ENCODE measurements at regions not wholly inside any gene's neighbourhood (a gene's known extent, or its start where the extent isn't known, plus 50 kb on each side); places are given as distances from the start of the nearest gene placed in this dataset.

- H2BK5ac ChIP-seq (ENCODE audit: low read depth, low read length, poor library complexity, severe bottlenecking): no peak overlapping the region
- TF ChIP-seq CTCF (conservative IDR thresholded peaks at IDR 0.05; ENCODE audit: low read depth, low read length): no peak
- TF ChIP-seq MAZ (IDR thresholded peaks at IDR 0.05; ENCODE audit: borderline replicate concordance, low read depth, low read length): no peak
- no peak for TF ChIP-seq RAD21 (IDR thresholded peaks at IDR 0.05; ENCODE audit: low read length)
- no peak for TF ChIP-seq SMC3 (IDR thresholded peaks at IDR 0.05; ENCODE audit: low read depth, low read length)
- no peak for TF ChIP-seq USF2 (IDR thresholded peaks at IDR 0.05; ENCODE audit: low read depth, low read length)
- no peak for TF ChIP-seq NFE2L2 (IDR thresholded peaks at IDR 0.05; ENCODE audit: low read depth, low read length)
- TF ChIP-seq RCOR1 (IDR thresholded peaks at IDR 0.05; ENCODE audit: insufficient replicate concordance, low read length): no peak
- no peak for TF ChIP-seq MAFK (IDR thresholded peaks at IDR 0.05; ENCODE audit: low read depth, low read length)
- TF ChIP-seq ELK1 (IDR thresholded peaks at IDR 0.05; ENCODE audit: borderline replicate concordance, low read depth, low read length): no peak
- TF ChIP-seq RFX5 (IDR thresholded peaks at IDR 0.05; ENCODE audit: low read depth, low read length): no peak
- no peak for TF ChIP-seq BHLHE40 (IDR thresholded peaks at IDR 0.05; ENCODE audit: low read depth, low read length)
- no peak for TF ChIP-seq POLR2A (IDR thresholded peaks at IDR 0.05; ENCODE audit: low read depth, low read length)
- TF ChIP-seq CHD1 (IDR thresholded peaks at IDR 0.05; ENCODE audit: low read depth, low read length): no peak
- TF ChIP-seq FOS (IDR thresholded peaks at IDR 0.05; ENCODE audit: low read depth, low read length): no peak
- ATAC-seq (ENCODE audit: low read depth): no peak
- H2BK20ac ChIP-seq (ENCODE audit: low read depth, low read length): no peak overlapping the region
- no peak for DNase-seq
- H3K27me3 ChIP-seq (ENCODE audit: control insufficient read depth, insufficient read depth, low read length): no peaks in the 10 kb centered on the region
- H3K4ac ChIP-seq (ENCODE audit: low read depth, low read length): no peak overlapping the region
- no peak overlapping the region for H4K91ac ChIP-seq (ENCODE audit: insufficient read depth, low read depth, low read length)
- no peak overlapping the region for H2BK120ac ChIP-seq (ENCODE audit: low read depth, low read length)
- ChIA-PET CTCF (no interaction called here), POLR2A (ENCODE audit: unreplicated experiment) (no interaction called here)
- H3K9me1 ChIP-seq (ENCODE audit: insufficient read depth, low read length): peaks cover 7% of the 10 kb centered on the region
- peaks cover 3% of the 10 kb centered on the region; the same call in 1 of the 2 replicates for H3K9me3 ChIP-seq (ENCODE audit: control insufficient read depth, insufficient read depth, low read length)
- H3K4me3 ChIP-seq (ENCODE audit: insufficient read depth, low read depth, low read length): no peak overlapping the region
- H3K27ac ChIP-seq (ENCODE audit: insufficient read depth, low read length): no peak overlapping the region
- H3K18ac ChIP-seq (ENCODE audit: low read depth, low read length): no peak overlapping the region
- in situ Hi-C loops (cut with MboI; ENCODE audit: low sequenced_read_pairs) (no loop called here), dilution Hi-C loops (cut with HindIII; ENCODE audit: low sequenced_read_pairs, unreplicated experiment) (no loop called here), intact Hi-C loops (cut with micrococcal nuclease) (no loop called here)
- BruUV-seq (replicated peaks): no TSS peak
- no peak overlapping the region for H2BK15ac ChIP-seq (ENCODE audit: low read depth, low read length)
- H2AK5ac ChIP-seq (ENCODE audit: low read depth, low read length): no peak overlapping the region
- no peak overlapping the region for H3K4me2 ChIP-seq (ENCODE audit: low read depth, low read length)
- H4K20me1 ChIP-seq (ENCODE audit: insufficient read depth, low read length): no peaks in the 10 kb centered on the region
- H2AK9ac ChIP-seq (replicated peaks; ENCODE audit: low read depth, low read length, poor library complexity): no peak overlapping the region
- no peak overlapping the region for H2AFZ ChIP-seq (replicated peaks; ENCODE audit: low read length, poor library complexity)
- H4K8ac ChIP-seq (ENCODE audit: low read depth in 2 of 2, low read length in 2 of 2): no peak overlapping the region
- H3K4me1 ChIP-seq (ENCODE audit: control insufficient read depth, insufficient read depth, low read length): peaks cover 5% of the 10 kb centered on the region; the same call in 1 of the 2 replicates
- H3K14ac ChIP-seq (replicated peaks; ENCODE audit: low read depth, low read length): no peak overlapping the region
- H3K23ac ChIP-seq (ENCODE audit: low read depth, low read length): no peak overlapping the region
- H3K56ac ChIP-seq (ENCODE audit: extremely low read depth, insufficient read depth, low read length): no peak overlapping the region
- H4K5ac ChIP-seq (ENCODE audit: low read depth, low read length): no peak overlapping the region
- no peaks in the 10 kb centered on the region for H3K36me3 ChIP-seq (ENCODE audit: control insufficient read depth, insufficient read depth, low read length)
- H3K9ac ChIP-seq (ENCODE audit: low read depth, low read length): no peak overlapping the region
- peaks cover 0 to 5% of the 10 kb centered on the region in 2 experiments; a peak in 2 of 4 replicates for H3K79me1 ChIP-seq (ENCODE audit: low read depth in 1 of 2, low read length in 2 of 2)
Observed at GRCh38 chr3:43173949-43174348, 68.1 kb upstream of the POMGNT2 start.

Measured in IMR-90 (cell line).